OCI-LY3 (cell line): ENCODE measurements at regions not wholly inside any gene's neighbourhood (a gene's known extent, or its start where the extent isn't known, plus 50 kb on each side); places are given as distances from the start of the nearest gene placed in this dataset.

ENCODE experiments used
- EZH2phosphoT487 ChIP-seq: fragments of 200-600 bp; shearing (Covaris generic); IDR thresholded peaks from 2 replicates; pipeline ENCODE4 v1.6.1; 2018; ENCODE audit warnings: antibody characterized with exemption, mixed run types, low read depth
- TF ChIP-seq, protein P1 (sequence below): fragments of 200-600, 300-600 bp; sonication (generic); IDR thresholded peaks from 2 replicates; pipeline ENCODE4 v1.5.1; 2014; ENCODE audit warnings: antibody characterized with exemption, low read length, low read depth

DNA sequence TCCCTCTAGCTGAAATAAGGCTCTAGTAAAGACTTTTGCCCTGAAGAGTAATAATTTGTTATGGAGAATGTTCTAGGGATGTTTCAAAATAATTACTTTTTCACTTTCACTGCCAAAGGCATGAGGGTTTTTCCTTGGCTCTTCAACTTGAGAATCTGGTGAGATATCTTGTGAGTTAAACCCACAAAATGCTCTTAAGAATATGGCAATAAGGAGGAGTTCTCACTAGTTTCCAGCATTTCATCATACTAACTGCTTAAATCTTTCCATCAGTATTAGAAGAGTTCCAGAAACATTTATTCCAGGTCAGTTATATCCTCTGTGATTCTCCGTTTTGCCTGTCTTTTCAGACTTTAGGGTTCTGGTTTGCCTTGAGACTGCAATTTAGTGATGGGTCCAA is 785.6 kb upstream of the GJE1 start:
- TF ChIP-seq, protein P1, sequence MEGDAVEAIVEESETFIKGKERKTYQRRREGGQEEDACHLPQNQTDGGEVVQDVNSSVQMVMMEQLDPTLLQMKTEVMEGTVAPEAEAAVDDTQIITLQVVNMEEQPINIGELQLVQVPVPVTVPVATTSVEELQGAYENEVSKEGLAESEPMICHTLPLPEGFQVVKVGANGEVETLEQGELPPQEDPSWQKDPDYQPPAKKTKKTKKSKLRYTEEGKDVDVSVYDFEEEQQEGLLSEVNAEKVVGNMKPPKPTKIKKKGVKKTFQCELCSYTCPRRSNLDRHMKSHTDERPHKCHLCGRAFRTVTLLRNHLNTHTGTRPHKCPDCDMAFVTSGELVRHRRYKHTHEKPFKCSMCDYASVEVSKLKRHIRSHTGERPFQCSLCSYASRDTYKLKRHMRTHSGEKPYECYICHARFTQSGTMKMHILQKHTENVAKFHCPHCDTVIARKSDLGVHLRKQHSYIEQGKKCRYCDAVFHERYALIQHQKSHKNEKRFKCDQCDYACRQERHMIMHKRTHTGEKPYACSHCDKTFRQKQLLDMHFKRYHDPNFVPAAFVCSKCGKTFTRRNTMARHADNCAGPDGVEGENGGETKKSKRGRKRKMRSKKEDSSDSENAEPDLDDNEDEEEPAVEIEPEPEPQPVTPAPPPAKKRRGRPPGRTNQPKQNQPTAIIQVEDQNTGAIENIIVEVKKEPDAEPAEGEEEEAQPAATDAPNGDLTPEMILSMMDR: no peak
- no peak for TF ChIP-seq EZH2phosphoT487
